ENCODE measurements at regions not wholly inside any gene's neighbourhood (a gene's known extent, or its start where the extent isn't known, plus 50 kb on each side); places are given as distances from the start of the nearest gene placed in this dataset.

DNA sequence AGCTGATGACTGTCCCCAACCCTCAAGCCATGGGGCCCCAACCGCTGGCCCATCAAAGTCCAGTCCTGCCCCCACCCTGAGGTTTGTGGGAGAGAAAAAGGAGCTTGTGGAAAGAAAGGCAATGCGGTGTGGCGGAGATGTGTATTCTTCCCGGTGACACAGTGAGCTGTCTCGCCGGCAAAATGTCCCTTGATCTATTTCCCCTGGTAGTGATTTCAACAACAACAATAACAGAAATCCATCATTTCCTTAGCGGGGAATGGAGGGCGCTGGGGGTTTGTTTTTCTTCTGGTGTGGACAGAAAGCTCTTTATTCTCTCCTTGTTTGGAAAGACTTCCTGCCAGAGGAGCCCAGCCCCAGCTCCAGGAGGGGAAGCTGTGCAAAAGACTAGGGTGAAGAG is 93.7 kb upstream of the LHX5 start:
- peaks cover 28% of the 10 kb centered on the region for H3K27me3 ChIP-seq (ENCODE audit: low read depth)
- DNase-seq (ENCODE audit: low spot score in 2 of 2), result no peak
- in situ Hi-C loops (cut with MboI; ENCODE audit: low sequenced_read_pairs), result no loop called here

DNA sequence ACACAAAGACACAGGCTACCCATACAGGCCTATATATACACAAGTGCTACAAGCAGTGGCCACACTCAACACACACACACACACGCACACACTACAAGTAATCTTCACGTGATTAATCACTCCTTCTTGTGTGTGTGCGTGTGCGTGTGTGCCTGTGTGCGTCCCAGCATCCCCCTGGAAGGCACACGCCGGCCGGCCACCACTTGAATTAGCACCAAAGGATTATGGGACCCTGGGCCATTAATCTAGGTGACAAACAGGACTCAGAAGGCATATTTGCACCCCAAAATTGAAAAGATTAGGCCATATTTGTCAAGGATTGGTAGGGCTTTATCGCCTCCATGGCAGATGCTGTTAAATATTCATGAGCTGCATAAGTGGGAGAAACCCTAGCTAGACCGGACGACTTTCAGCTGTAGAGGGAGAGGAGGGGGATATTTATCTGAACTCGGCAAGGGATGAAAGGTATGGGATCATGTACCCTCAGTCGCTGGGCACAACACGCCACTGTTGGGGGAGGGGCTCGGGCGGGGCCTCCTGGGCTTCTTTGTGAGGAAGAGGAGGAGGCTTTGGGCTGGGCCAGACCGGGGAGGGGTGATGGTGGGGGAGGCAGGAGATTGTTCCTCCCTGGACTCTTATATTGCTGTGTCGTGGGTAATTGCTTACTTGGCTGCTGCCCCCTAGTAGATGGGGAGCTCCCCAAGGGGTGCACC is 89.6 kb upstream of the LHX5 start:
- Histone ChIP-seq H3K27me3 (ENCODE audit: low read depth) (peaks cover 27% of the 10 kb centered on the region), H3K4me3 (no peak overlapping the region), H3K9me3 (no peaks in the 10 kb centered on the region; the same call in 1 of the 2 replicates), H3K36me3 (replicated peaks) (no peaks in the 10 kb centered on the region), H3K4me1 (no peaks in the 10 kb centered on the region)
- in situ Hi-C loops (cut with MboI; ENCODE audit: low sequenced_read_pairs), result no loop called here
- DNase-seq (ENCODE audit: low spot score in 2 of 2), result no peak

More for the DNA sequence above, 93.7 kb upstream of the LHX5 start:
- Histone ChIP-seq H3K9me3 (no peaks in the 10 kb centered on the region; the same call in 1 of the 2 replicates), H3K36me3 (replicated peaks) (no peaks in the 10 kb centered on the region), H3K4me1 (no peaks in the 10 kb centered on the region), H3K4me3 (no peak overlapping the region)

DNA sequence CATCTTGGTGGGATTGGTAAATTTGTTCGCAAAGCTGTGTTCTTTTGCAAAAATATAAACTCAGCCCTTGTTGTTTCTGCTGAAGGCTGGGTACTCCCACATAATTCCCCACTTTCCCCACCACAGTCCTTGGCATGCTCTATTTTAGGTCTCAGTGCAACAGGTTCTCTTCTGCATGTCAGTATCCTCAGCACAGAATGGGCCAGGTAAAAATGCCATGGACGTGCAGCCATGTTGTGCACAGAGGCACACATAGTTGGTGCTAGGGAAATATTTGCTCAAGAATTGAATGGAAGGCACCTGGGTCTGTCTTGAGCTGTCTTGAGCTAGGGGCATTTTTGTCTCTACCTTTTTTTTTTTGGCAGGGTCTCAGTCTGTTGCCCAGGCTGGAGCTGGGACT is 87.8 kb upstream of the LHX5 start:
- Histone ChIP-seq H3K4me3 (no peak overlapping the region), H3K4me1 (no peaks in the 10 kb centered on the region), H3K27me3 (ENCODE audit: low read depth) (peaks cover 17% of the 10 kb centered on the region; the same call in 1 of the 2 replicates), H3K9me3 (no peaks in the 10 kb centered on the region; the same call in 1 of the 2 replicates), H3K36me3 (replicated peaks) (no peaks in the 10 kb centered on the region)
- in situ Hi-C loops (cut with MboI; ENCODE audit: low sequenced_read_pairs), result no loop called here
- DNase-seq (ENCODE audit: low spot score in 2 of 2), result no peak

DNA sequence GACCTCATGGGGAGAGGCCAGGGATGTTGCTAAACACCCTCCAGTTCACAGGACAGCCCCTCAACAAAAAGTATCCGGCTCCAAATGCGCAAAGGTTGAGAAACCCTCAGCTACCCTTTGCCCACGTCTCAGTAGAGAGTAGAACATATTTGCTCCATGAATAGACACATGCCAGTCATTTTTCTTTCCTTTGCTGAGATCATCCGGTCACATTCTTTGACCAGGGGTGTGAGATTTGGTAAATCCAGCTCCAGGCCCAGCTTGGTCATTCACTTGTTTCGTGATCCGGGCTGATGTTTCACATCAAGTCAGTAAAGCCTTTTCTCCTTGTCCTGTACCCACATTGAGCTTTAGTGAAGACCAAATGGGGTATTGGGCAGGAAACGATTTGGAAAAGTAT is 83.6 kb upstream of the LHX5 start:
- in situ Hi-C loops (cut with MboI; ENCODE audit: low sequenced_read_pairs), result no loop called here

DNA sequence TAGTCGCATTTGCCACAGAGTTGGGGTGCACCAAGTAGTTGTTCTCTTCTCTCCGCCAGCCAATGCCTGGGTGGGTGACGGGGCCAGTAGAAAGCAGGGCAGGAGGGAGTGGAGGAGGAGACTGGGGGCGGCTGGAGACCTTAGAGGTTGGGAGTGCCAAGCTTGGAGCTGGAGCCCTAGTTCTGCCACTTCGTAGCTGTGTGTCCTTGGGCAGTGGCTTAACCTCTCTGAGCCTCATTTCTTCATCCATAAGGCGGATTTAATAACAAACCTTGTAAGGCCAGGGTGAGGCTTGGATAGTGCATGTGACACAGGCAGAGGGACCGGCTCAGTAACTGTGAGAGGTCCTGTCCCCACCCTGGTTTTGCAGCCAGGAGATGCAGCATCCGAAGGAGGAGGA is 81.1 kb upstream of the LHX5 start:
- Histone ChIP-seq H3K9me3 (no peaks in the 10 kb centered on the region), H3K4me3 (no peak overlapping the region), H3K4me1 (no peaks in the 10 kb centered on the region), H3K36me3 (replicated peaks) (no peaks in the 10 kb centered on the region), H3K27me3 (ENCODE audit: low read depth) (peaks cover 9% of the 10 kb centered on the region; the same call in 1 of the 2 replicates)
- DNase-seq (ENCODE audit: low spot score in 2 of 2), result no peak
- in situ Hi-C loops (cut with MboI; ENCODE audit: low sequenced_read_pairs), result no loop called here

More for the DNA sequence above, 83.6 kb upstream of the LHX5 start:
- Histone ChIP-seq H3K4me3 (no peak overlapping the region), H3K36me3 (replicated peaks) (no peaks in the 10 kb centered on the region), H3K9me3 (no peaks in the 10 kb centered on the region), H3K4me1 (no peaks in the 10 kb centered on the region), H3K27me3 (ENCODE audit: low read depth) (peaks cover 15% of the 10 kb centered on the region)
- no peak for DNase-seq (ENCODE audit: low spot score in 2 of 2)

DNA sequence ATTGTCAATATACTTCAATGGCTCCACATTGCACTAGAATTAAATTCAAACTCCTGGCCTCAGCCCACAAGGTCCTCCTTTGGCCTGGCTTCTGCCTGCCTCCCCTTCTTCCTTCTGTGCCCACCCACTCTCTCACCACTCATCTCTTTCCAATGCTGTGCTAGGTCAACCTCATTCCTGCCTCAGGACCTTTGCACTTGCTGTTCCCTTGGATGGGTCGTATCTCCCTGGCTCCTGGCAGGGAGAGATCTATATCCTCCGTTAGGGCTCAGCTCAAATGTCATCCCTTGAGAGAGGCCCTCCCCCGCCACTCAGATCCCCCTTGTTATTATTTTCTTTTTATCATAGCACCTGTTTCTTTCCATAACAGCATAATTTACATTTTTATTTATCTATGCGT is 79.9 kb upstream of the LHX5 start:
- Histone ChIP-seq H3K9me3 (no peaks in the 10 kb centered on the region), H3K4me3 (no peak overlapping the region), H3K27me3 (ENCODE audit: low read depth) (peaks cover 13% of the 10 kb centered on the region; the same call in 1 of the 2 replicates), H3K4me1 (no peaks in the 10 kb centered on the region), H3K36me3 (replicated peaks) (no peaks in the 10 kb centered on the region)
- in situ Hi-C loops (cut with MboI; ENCODE audit: low sequenced_read_pairs), result no loop called here
- no peak for DNase-seq (ENCODE audit: low spot score in 2 of 2)

DNA sequence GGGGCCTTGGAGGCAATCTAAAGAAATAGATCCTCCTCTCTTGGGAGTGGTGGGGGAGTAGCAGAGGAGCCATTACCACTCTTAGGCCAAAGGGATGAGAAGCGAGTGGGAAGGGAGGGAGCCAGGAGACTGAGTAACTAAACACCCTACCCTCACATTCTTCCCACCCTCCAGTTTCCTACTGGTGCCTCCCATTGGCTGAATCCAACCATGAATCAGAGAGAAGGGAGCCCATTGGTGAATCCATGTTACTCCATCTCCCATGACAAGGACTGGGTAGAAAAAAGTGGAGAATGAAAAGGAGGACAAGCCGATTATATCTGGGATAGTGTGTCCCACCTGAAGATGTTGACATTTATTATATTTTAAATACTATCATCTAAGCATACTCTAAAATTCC is 76.8 kb upstream of the LHX5 start:
- Histone ChIP-seq H3K9me3 (no peaks in the 10 kb centered on the region), H3K4me1 (no peaks in the 10 kb centered on the region), H3K36me3 (replicated peaks) (no peaks in the 10 kb centered on the region), H3K4me3 (no peak overlapping the region), H3K27me3 (ENCODE audit: low read depth) (peaks cover 9% of the 10 kb centered on the region)
- DNase-seq (ENCODE audit: low spot score in 2 of 2), result no peak
- in situ Hi-C loops (cut with MboI; ENCODE audit: low sequenced_read_pairs), result no loop called here

DNA sequence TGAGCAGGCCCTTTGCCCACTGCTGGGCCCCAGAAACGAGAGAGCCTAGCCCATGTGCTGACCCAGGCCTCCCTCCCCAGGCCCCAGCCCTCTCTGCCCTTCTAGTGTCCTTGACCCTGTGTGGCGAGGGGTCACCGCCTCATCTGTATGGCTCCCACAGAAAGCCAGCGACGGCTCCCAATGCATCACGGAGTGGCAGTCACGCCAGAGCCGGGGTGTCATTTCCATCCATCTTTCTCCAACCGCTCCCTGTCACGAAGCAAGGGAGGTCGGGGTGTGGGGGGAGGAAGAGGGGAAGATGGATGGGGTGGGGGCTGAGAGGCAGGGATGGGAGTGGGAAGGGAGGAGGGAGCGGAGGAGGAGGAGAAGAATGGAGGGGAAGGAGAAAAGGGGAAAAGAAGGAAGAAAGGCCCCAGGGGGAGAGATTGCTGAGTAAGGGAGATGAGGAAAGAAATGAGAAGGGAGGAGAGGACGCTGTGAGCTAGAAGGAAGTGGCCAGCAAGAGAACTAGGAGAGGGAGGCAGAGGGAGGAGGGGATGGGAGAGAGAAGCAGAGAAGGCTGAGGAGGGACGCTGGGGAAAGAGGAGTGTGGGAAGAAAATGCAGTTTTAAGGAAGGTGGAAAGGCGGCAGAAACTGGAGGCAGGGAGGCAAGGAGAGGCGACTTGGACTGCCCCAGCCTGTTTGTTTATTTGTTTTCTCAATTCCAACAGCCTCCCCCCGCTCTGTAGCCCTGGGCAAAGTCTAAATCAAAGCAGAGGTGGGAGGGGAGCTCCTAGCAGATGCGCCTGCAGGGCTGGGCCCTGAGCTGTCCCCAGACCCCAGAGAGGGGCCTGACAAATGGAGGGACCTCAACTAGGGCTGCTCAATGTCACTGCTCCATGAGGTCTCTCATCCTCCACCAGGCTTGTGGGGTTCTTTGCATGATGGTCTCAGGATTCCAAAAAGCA is 75.5 kb upstream of the LHX5 start:
- no peak overlapping the region for H3K4me3 ChIP-seq
- in situ Hi-C loops (cut with MboI; ENCODE audit: low sequenced_read_pairs), result no loop called here
- peaks cover 9% of the 10 kb centered on the region for H3K27me3 ChIP-seq (ENCODE audit: low read depth)
- DNase-seq (ENCODE audit: low spot score in 2 of 2), result no peak
- H3K36me3 ChIP-seq (replicated peaks), result no peaks in the 10 kb centered on the region
- H3K9me3 ChIP-seq, result no peaks in the 10 kb centered on the region
- H3K4me1 ChIP-seq, result no peaks in the 10 kb centered on the region

DNA sequence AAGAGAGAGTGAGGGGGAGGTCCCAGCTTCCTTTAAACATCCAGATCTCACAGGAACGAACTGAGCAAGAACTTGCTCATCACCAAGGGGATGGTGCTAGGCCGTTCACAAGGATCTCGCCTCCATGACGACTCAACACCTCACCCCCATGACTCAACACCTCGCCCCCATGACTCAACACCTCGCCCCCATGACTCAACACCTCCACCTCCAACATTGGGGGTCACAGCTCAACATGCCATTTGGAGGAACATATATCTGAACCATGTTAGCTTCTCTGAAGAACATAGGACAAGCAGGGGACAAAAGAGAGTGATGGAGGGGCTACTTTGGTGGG is 66.0 kb upstream of the LHX5 start:
- H3K36me3 ChIP-seq (replicated peaks), result no peaks in the 10 kb centered on the region
- H3K9me3 ChIP-seq, result no peaks in the 10 kb centered on the region
- H3K4me1 ChIP-seq, result no peaks in the 10 kb centered on the region
- no peak for DNase-seq (ENCODE audit: low spot score in 2 of 2)
- H3K4me3 ChIP-seq, result no peak overlapping the region
- in situ Hi-C loops (cut with MboI; ENCODE audit: low sequenced_read_pairs), result no loop called here
- H3K27me3 ChIP-seq (ENCODE audit: low read depth), result peaks cover 21% of the 10 kb centered on the region

DNA sequence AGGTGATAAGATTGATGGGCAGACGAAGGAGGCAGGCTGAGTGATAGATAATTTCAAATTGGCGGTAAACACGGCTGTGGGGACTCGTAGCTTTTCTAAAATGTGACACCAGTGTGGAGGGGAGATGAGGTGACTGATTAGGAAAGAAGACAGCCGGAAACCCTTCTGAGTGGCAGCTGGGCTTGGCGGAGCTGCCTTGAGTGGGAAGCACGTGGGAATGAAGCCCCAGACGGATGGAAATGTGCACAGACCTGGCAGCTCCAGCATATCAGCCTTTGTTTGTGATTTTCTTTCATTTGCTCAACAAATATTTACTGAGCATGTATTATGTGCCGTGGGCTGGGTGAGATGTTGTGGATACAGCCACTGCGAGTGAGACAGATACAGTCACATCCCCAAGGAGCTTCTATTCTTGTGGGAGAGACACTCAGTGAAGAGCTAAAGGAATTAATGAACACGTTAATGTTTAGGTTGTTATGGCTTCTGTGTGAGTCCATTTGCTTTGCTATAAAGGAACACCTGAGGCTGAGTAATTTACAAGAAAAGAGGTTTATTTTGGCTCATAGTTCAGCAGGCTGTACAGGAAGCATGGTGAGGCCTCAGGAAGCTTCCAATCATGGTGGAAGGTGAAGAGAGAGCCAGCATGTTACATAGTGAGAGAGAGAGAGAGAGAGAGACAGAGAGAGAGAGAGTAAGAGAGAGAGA is 65.5 kb upstream of the LHX5 start:
- in situ Hi-C loops (cut with MboI; ENCODE audit: low sequenced_read_pairs), result no loop called here
- H3K4me3 ChIP-seq, result no peak overlapping the region
- H3K27me3 ChIP-seq (ENCODE audit: low read depth), result peaks cover 21% of the 10 kb centered on the region
- no peaks in the 10 kb centered on the region for H3K36me3 ChIP-seq (replicated peaks)
- no peaks in the 10 kb centered on the region for H3K9me3 ChIP-seq
- H3K4me1 ChIP-seq, result no peaks in the 10 kb centered on the region
- DNase-seq (ENCODE audit: low spot score in 2 of 2), result no peak

DNA sequence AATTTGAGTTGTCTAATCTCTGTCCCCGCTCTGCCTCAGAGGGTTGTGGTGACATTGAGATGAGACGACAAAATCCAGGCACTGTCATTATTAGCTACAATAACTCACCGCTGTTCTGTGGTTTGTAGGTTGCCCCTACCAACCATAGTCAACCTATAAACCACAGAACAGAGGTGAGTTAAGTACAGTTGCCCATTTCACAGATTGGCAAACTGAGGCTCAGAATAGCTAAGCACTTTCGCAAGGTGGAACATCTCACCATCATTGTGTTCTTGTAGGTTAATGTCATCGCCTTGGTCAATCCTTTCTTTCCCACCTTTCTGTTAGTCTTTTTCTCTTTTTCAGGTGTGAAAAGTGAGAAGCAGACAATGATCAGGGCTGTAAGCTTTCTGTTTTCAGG is 63.4 kb upstream of the LHX5 start:
- Histone ChIP-seq H3K4me3 (no peak overlapping the region), H3K27me3 (ENCODE audit: low read depth) (peaks cover 18% of the 10 kb centered on the region; the same call in 1 of the 2 replicates), H3K9me3 (no peaks in the 10 kb centered on the region), H3K4me1 (no peaks in the 10 kb centered on the region), H3K36me3 (replicated peaks) (no peaks in the 10 kb centered on the region)
- DNase-seq (ENCODE audit: low spot score in 2 of 2), result no peak
- in situ Hi-C loops (cut with MboI; ENCODE audit: low sequenced_read_pairs), result no loop called here

DNA sequence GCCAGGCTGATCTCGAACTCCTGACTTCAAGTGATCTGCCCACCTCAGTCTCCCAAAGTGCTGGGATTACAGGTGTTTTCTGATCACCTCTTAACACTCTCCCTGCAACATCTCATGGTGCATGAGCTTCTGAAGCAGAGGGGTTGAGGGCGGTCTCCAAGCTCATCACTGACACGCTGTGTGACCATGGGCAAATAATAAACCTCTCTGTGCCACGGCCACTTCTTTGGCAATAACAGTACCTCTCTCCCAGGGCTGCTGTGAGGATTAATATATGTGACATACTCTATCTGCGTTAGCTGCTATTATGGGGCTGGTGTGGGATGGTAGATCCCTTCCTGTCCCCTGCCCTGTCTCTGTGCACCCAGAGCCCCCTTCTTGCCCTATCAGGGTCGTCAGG is 62.9 kb upstream of the LHX5 start:
- in situ Hi-C loops (cut with MboI; ENCODE audit: low sequenced_read_pairs), result no loop called here
- H3K36me3 ChIP-seq (replicated peaks), result no peaks in the 10 kb centered on the region
- no peaks in the 10 kb centered on the region for H3K9me3 ChIP-seq
- peaks cover 18% of the 10 kb centered on the region; the same call in 1 of the 2 replicates for H3K27me3 ChIP-seq (ENCODE audit: low read depth)
- DNase-seq (ENCODE audit: low spot score in 2 of 2), result no peak
- no peaks in the 10 kb centered on the region for H3K4me1 ChIP-seq
- no peak overlapping the region for H3K4me3 ChIP-seq

DNA sequence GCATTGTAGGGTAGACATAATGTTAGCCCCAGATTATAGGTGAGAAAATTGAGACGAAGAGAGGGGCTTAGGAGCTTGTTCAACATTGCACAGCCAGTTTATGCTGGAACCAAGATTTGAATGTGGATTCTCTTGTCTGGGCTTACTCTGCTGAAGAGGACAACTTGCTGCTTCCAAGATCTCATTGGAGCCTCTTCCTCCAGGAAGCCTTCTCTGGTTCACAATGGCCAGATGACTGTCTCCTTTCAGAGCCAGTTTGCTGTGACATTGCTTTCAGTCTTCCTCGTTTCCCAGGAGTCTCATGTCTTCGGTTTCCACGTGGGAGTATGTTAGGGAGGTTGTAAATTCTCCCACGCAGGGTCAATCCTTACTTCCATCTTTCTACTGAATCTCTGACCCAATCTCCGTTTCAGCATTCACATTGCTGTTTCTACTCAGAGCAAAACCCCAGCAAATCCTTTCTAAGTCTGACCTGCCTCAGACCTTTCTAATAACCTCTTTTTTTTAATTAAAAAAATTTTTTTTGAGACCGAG is 62.2 kb upstream of the LHX5 start:
- no peaks in the 10 kb centered on the region for H3K4me1 ChIP-seq
- DNase-seq (ENCODE audit: low spot score in 2 of 2), result no peak
- in situ Hi-C loops (cut with MboI; ENCODE audit: low sequenced_read_pairs), result no loop called here
- no peaks in the 10 kb centered on the region for H3K9me3 ChIP-seq
- H3K27me3 ChIP-seq (ENCODE audit: low read depth), result peaks cover 18% of the 10 kb centered on the region; the same call in 1 of the 2 replicates
- no peak overlapping the region for H3K4me3 ChIP-seq
- no peaks in the 10 kb centered on the region for H3K36me3 ChIP-seq (replicated peaks)

All from HAP-1 (cell line).